ENCODE measurements at regions not wholly inside any gene's neighbourhood (a gene's known extent, or its start where the extent isn't known, plus 50 kb on each side); places are given as distances from the start of the nearest gene placed in this dataset.

DNA sequence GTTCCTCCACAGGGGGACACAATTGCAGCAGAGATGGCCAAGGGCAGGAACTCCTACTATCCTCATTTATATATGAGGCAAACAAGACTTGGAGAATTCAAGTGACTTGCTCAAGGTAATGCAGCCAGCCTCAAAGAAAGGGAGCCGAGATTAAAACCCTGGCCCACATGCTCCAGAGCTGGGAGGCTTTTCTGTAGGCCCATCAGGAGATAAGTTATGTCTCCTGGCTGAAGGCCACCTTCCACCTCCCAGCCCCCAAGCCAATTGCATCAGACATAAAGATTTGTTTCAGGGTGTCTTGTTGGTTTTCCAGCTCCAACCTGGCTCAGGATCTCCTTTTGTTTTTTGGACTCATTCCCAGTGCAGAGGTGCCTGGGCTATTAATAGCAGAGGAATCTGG lies 59.5 kb downstream of the SMIM38 start:
- TF ChIP-seq, protein P1, sequence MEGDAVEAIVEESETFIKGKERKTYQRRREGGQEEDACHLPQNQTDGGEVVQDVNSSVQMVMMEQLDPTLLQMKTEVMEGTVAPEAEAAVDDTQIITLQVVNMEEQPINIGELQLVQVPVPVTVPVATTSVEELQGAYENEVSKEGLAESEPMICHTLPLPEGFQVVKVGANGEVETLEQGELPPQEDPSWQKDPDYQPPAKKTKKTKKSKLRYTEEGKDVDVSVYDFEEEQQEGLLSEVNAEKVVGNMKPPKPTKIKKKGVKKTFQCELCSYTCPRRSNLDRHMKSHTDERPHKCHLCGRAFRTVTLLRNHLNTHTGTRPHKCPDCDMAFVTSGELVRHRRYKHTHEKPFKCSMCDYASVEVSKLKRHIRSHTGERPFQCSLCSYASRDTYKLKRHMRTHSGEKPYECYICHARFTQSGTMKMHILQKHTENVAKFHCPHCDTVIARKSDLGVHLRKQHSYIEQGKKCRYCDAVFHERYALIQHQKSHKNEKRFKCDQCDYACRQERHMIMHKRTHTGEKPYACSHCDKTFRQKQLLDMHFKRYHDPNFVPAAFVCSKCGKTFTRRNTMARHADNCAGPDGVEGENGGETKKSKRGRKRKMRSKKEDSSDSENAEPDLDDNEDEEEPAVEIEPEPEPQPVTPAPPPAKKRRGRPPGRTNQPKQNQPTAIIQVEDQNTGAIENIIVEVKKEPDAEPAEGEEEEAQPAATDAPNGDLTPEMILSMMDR (IDR thresholded peaks at IDR 0.05; ENCODE audit: insufficient read depth, low read length) = no peak
- DNase-seq (ENCODE audit: low read depth) = peak; percentile 36
- H3K4me3 ChIP-seq (ENCODE audit: low read depth, low read length) = no peak overlapping the region

DNA sequence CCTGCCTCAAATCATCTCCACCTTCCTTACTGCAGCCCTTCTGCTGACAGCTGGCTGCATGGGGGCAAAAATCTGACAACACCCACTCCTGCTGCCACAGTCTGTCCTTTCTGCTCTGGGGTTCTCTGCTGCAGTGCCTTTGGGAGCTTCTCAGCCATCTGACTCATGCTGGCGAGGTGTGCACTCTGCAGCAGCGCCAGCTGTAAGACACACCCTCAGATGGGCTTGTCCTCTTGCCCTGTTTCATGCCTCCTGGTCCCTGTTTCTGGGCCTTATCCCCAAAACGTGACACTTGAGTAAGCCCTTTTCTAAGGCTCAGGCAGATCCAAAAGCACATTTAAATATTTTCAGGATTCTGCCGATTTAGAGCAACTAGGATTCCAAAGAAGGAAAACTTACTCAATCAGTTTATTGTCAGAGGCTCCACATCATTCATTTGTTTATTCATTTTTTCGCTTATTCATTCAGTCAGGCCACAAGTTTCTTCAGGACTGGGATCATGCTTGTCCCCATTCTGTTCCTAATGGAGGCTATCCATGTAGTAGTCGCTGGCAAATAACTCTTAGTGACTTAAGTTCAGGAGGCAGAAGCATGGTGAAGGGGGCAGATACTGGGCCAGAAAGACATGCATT lies 60.2 kb downstream of the SMIM38 start:
- DNase-seq (ENCODE audit: low read depth) = peak; percentile 38
- H3K4me3 ChIP-seq (ENCODE audit: low read depth, low read length) = no peak overlapping the region
- TF ChIP-seq, protein P1 (IDR thresholded peaks at IDR 0.05; ENCODE audit: insufficient read depth, low read length) = no peak

DNA sequence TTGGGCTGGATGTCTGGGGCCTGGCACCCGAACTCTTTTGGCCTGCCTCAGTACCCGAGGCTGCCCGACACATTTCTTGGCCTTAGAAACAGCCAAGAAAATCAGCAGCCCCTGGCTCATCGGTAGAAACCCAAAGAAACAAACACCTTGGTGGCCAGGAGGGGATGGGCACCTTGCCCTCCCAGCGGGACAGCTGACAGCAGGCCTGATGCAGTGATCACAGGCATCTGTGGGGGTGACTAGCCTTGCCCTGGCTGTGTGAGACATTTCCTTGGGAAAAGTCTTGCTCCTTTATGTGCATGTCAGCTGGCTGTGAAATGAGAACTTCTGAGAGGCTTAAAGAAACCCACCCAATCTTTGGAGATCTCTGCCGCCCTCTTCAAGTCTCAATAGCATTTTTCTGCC lies 60.9 kb downstream of the SMIM38 start:
- TF ChIP-seq, protein P1 (IDR thresholded peaks at IDR 0.05; ENCODE audit: insufficient read depth, low read length) = no peak
- DNase-seq (ENCODE audit: low read depth) = no peak
- no peak overlapping the region for H3K4me3 ChIP-seq (ENCODE audit: low read depth, low read length)

DNA sequence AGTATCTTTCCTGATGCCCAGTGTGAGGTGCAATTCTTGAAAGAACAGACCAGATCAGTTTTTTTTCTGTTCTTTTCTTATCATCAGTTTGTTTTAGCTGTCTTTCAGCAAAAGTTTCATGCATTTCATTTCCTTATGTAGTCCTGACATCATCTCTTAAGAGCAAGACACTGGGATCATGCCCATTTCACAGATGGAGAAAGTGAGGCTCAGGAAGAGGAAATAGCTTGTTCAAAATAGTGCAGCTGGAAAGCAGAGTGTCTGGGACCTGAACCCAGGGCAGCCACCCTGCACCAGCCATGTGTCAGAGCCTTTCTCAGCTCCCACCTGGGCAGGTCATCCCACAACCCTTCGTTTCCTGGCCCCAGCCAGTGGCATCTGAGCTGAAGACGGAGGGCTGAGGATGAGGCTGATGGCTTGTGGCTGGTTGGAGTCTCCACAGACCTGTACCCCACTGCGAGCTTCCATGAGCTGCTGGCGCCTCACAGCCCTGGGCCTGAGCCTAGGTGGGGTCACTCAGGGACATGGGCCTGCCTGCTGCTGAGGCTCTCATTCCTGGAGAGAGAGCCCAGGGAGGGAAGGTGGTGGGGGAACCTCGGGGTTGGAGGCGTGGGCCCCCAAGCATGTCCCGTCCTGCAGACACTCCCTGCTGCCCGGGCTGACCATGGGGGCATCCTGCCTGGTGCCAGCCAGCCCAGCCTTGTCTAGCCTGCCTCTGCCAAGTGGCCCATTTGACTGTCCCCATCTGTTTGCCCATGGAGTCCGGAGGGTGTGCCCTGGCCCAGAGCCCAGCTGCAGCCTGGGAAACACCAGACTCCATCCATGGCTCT lies 61.8 kb downstream of the SMIM38 start:
- DNase-seq (ENCODE audit: low read depth) = no peak
- H3K4me3 ChIP-seq (ENCODE audit: low read depth, low read length) = no peak overlapping the region
- TF ChIP-seq, protein P1 (IDR thresholded peaks at IDR 0.05; ENCODE audit: insufficient read depth, low read length) = no peak

DNA sequence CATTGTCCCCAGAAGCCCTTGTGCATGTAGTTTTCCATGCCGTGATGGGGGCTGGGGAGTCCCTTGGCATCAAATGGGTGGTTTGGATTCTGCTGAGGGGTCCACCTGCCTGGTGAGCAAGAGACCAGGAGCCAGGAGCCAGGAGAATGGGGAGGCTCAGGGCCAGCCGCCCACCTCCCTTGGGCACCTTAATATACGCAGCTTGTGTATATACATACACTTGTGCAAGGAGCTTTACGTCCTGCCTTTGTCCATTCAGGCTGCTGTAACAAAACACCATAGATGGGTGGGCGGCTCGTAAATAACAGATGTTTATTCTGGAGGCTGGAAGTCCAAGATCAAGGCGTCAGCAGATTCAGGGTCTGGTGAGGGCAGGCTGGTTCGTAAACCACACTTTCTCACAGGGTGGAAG lies 62.5 kb downstream of the SMIM38 start:
- H3K4me3 ChIP-seq (ENCODE audit: low read depth, low read length) = no peak overlapping the region
- TF ChIP-seq, protein P1 (IDR thresholded peaks at IDR 0.05; ENCODE audit: insufficient read depth, low read length) = no peak
- DNase-seq (ENCODE audit: low read depth) = no peak

DNA sequence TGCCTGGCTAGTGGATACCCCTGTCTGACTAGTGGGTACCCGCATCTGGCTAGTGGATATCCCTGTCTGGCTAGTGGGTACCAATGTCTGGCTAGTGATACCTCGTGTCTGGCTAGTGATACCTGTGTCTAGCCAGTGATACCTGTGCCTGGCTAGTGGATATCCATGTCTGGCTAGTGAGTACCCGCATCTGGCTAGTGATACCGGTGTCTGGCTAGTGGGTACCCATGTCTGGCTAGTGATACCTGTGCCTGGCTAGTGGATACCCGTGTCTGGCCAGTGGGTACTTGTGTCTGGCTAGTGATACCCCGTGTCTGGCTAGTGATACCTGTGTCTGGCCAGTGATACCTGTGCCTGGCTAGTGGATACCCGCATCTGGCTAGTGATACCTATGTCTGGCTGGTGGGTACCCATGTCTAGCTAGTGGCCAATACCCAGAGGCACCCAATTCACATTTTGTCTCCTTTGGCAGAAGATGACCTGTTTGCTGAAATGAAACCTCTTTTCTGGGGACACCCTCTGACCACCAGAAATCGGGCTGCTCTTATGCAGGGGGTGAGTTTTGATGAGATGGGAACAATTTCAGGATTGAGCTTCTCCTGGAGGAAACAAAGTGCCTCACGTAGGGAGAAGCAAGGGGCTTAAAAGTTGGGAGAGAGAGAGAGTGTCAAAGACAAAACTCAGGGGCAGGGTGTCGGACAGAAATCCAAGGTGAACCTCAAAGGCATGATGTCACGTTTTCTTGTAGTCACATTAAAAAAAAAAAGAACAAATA lies 63.4 kb downstream of the SMIM38 start:
- H3K4me3 ChIP-seq (ENCODE audit: low read depth, low read length) = no peak overlapping the region
- no peak for DNase-seq (ENCODE audit: low read depth)
- TF ChIP-seq, protein P1 (IDR thresholded peaks at IDR 0.05; ENCODE audit: insufficient read depth, low read length) = no peak

Measured in fibroblast of the aortic adventitia (primary cell).